IPS-NIHi11 (cell line): ENCODE measurements at regions not wholly inside any gene's neighbourhood (a gene's known extent, or its start where the extent isn't known, plus 50 kb on each side); places are given as distances from the start of the nearest gene placed in this dataset.
"Not testable (repeated sequence)": the region's sequence is repeated elsewhere in the genome, so short reads cannot be mapped to it uniquely, and the experiment has no call there.

Experiments
- DNase-seq: peaks from one replicate; pipeline ENCODE4 v3.0.0; 2012; ENCODE audit warnings: mixed read lengths, low spot score

DNA sequence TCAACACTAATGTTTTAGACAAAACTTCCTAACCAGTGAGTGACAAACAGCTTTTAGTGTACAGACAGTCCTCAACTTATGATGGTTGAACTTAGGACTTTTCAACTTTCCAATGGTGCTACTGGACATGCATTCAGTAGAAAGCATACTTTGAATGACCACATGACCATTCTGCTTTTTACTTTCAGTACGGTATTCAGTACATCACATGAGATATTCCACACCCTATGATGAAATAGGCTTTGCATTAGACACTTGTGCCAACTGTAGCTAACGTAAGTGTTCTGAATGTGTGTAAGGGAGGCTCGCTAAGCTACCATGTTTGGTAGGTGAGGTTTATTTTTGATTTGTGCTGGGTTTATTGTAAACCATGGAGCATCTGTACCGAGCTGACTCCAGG, 113.7 kb downstream of the WNT7A start:
- no peak for DNase-seq

GRCh38 chr3:13764161-13764560, 115.7 kb downstream of the WNT7A start:
- DNase-seq = no peak

DNA sequence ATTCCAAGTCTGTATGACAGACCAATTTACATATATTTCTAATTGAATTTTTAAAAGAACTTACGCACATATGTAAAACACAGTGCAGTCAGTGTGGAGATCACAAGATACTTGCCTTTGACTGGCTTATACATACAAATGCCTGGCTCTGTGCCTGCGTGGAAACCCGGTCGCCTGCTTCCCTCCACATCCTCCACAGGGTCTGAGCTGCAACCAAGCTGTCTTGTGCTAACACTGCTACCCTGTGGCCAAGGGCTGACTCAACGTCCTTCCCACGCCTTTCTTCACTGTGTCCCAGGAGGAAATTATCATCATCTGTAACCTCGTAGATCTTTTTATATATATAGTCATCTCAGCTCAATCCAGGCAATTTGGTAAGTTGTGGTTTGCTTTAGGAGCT, 117.0 kb downstream of the WNT7A start:
- DNase-seq = no peak

DNA sequence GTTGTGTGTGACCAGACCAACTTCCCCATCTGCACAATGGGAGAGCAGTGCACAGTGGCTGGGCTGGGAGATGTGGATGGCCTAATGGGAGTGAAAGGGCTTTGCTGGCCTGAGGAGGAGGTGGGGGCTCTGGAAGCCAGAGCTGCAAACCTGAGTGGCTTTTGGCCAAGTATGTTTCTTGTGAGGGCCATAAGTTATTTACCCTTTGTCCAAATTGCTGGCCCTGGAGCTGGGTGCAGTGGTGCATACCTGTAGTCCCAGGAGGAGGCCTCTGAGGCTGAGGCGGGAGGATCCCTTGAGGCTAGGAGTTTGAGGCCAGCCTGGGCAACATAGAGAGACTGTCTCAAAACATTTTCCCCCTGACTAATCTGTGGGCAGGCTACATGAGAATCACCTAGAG, 129.1 kb downstream of the WNT7A start:
- no peak for DNase-seq

DNA sequence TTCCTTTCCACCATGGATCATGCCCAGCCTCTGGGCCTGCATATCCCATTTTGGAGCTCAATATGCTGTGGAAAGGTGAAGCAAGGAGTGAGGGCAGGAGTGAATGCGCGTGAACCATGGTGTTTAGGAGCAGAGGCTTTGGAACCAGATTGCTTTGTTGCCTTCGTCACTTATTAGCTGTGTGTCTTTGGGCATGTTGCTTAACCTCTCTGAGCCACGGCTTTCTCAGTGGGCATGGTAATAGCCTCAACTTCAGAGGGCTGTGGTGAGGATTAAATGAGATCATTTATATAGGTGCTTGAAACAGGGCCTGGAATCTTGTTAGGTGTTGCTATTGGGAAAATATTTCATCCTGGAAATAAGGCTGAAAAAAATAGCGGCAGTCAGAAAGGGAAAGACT, 129.7 kb downstream of the WNT7A start:
- no peak for DNase-seq

GRCh38 chr3:13749063-13749764, 130.7 kb downstream of the WNT7A start:
- no peak for DNase-seq

DNA sequence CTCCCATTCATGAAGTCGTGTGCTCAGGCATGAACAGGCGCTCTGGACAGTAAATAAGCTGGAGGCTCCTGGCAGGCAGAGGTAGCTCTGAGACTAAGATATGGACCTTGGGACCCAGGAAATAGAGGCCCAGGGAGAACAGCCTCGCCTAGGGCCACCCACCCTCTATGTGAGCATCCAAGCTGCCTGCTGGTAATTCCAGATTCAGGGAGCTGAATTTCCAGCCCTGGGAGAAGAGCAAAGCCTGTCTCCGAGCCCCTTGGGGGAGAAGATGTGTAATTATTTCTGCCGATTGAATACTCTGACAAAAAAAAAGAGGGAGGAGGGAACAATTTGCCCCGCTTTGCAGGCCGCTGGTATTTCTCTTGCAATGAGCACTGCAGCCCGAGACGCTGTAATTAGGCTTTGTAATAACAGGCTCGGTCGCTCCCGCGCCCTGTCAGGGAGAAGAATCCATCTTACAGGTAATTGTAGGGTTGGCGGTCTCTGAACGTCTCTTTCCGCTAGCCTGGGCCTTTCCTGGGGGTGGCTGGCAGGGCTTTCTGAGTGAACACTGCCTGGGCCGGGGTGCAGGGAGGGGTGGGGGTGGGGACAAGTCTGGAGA, 131.5 kb downstream of the WNT7A start:
- no peak for DNase-seq

GRCh38 chr3:13747627-13748026, 132.2 kb downstream of the WNT7A start:
- DNase-seq = no peak

GRCh38 chr3:13746385-13746784, 133.5 kb downstream of the WNT7A start:
- no peak for DNase-seq

DNA sequence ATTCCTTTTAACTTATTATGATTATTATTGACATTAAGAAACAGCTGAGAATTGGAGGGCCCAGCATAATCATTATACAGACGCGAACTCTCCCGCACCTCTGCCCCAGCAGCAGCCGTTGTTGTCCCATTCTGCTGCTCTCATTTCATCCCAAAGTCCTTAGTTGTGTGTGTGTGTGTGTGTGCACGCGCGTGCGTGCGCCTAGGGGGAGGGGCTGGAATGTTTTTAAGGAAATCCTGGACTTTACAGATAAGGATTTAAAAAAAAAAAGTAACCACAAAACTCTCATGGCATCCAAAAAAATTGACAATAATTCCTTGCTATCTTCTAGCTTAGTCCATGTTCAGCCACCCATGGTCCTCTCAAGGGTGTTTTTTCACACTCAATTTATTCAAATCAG, 134.2 kb downstream of the WNT7A start:
- DNase-seq = no peak

DNA sequence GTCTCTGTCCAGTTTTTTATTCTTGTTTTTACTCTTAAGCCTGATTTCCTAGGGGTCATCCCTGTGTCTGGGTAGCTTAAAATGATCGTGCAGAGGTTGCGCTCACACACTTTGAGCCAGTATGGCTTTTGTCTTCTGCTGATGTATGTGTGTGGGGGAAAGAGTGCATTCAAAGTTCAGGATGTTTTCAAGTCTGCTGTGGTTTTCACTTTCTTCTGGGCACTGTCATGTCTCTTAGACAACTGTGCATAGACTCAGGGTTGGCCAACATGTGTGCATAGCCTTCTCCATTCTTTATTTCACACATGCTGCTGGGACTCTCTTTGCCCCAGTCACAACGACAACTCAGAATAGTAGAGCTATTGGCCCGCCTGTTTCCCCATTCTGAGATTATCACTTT, 139.1 kb downstream of the WNT7A start:
- no peak for DNase-seq

DNA sequence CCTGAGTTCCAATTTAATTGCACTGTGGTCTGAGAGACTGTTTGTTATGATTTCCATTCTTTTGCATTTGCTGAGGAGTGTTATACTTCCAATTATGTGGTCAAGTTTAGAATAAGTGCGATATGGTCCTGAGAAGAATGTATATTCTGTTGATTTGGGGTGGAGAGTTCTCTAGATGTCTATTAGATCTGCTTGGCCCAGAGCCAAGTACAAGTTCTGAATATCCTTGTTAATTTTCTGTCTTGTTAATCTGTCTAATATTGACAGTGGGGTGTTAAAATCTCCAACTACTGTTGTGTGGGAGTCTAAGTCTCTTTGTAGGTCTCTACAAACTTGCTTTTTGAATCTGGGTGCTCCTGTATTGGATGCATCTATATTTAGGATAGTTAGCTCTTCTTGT, 146.1 kb downstream of the WNT7A start:
- not testable (repeated sequence) for DNase-seq

DNA sequence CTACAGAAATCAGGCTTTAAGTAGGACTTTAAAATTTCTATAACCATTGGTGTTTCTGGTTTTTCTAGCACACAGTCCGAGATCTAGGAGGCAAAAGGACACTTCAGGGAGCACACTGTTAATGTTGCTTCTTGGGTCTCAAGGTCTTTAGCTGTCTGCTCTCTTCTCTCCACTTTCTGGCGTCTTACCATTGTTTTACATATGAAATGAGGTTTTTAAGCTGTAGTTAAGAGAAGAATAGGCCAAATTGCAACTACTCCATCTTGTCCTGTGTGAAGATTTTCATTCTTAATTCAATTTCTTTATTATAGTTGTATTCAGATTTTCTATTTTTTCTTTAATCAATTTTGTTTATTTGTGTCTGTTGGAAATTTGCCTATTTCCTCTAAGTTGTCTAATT, 151.4 kb downstream of the WNT7A start:
- peak; percentile 26 for DNase-seq

GRCh38 chr3:13727890-13728289, 152.0 kb downstream of the WNT7A start:
- no peak for DNase-seq

DNA sequence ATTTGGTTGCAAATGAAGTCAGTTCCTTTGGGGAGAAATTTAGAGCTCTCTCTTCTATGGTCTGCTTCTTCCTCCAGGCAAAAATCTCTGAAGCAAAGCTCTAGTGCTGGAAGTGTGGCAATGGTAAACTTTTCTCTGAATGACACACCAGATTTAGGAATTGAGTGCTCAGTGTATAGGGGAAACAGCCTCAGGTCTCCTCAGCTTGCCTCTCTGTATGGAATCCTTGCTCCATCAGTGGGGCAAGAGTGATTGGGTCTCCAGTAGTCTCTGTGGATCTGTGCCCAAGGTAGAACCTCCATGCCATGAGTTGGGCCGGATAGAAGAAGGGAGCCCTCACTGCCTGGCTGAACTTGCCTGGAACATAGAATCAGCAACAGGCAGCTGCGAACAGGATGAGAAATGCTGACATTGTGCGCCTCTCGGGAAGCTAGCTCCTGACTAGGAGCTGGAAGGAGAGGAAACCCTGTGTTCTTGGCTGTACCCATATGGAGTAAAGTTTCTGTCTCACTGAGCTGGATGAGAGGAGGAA, 156.1 kb downstream of the WNT7A start:
- no peak for DNase-seq

DNA sequence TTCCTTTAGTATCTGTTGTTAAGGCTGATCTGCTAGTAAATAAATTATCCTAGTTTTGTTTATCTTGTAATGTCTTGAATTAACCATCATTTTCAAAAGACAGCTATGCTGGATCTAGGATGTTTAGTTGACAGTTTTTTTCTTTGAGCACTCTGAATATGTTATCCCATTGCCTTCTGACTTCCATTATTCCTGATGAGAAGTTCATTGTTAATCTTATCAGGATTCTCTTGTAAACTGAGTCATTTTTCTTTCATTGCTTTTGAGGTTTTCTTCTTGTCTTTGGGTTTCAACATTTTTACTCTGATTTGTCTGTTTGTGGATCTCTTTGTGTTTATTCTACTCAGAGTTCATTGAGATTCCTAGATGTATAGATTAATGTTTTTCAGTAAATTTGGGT, 157.7 kb downstream of the WNT7A start:
- no peak for DNase-seq

DNA sequence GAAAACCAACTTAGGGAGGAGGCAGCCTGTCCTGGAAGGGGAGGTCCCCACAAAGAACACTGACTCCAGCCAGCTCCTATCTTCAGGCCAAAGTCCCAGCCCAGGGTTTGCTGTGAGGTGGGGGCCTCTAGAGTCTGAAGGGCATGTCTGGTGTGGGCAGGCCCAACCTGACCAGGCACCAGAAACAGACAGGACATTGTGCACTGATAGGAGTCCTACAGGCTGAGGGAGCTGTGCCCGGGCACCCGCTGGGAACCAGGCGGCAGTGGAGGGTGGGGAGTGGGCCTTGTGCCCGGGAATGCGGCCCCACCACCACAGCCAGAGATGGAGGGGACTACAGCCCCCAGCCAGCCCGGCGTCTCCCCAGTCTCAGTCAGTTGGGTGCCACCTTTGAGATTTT, 161.4 kb downstream of the WNT7A start:
- no peak for DNase-seq

- DNase-seq = no peak
These were observed 161.9 kb downstream of the WNT7A start for GRCh38 chr3:13718000-13718399.

DNA sequence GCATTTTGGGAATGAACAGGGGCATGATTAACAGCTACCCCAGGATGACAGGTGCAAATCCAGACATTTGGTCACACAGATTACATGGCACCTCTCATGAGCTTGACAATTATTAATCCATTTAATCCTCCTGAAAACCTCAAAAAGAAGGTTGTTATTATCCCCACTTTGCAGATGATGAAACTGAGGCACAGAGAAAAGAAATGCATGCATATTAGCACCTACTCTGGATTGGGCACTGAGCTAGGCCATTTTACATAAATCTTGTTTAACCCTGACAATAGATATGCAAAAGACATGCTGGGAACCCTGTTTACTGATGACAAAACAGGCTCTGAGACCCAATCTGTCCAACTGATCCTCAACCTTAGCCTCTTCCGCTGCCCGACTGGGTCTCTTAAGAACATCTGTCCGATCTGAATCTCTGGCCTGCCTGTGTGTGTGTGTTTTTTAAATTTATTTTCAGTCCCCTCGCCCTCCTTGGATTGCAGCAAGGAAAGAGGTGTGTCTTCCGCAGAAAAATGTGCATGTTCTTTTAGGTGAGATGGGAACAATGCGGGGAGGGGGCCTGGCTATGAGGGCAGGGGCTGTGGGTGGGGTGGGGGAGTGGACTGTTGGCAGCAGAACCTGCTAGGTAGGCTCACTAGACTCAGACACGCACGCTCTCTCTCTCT, 162.5 kb downstream of the WNT7A start:
- DNase-seq = no peak

GRCh38 chr3:13716540-13717221, 163.2 kb downstream of the WNT7A start:
- no peak for DNase-seq

DNA sequence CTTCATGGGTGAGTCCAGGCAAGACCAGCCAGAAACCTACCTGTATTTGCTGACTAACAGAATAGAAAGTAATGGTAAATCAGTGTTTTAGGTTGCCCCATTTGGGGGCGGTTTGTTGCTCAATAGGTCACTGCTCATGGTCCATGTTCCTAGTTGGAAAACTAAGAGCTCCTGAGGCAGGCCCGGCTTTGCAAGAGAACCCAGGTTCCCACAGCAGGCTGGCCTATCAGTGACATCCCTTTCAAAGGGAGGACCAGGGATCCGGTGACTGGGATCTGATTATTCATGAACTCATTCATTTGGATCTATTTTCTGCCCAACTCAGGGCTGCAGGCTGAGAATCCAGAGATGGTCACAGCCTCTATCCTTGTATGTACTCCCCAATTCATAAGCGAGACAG, 163.9 kb downstream of the WNT7A start:
- no peak for DNase-seq

- DNase-seq = no peak
These were observed 164.5 kb downstream of the WNT7A start for GRCh38 chr3:13715167-13715954.
